ENCODE measurements at regions not wholly inside any gene's neighbourhood (a gene's known extent, or its start where the extent isn't known, plus 50 kb on each side); places are given as distances from the start of the nearest gene placed in this dataset.

DNA sequence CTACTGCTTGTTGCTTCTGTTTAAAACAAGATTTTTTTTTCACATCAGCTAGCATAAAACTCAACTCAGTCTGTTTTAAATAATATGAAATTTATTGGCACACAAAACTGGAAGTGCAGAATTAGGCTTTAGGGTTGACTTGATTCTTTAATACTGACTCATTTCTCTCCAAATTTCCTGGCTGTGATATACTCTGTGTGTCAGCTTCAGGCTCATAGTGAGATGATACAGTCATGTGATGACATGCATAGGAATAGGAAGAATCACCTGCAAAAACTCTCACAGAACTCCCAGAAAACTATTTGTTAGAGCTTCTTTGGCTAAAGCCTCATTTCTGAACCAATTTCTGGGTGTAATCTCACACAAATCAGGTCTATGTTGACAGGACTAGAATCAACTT, 1068.0 kb upstream of the EPHA7 start:
- TF ChIP-seq CTCF (IDR thresholded peaks at IDR 0.05), result no peak
- TF ChIP-seq POLR2A (IDR thresholded peaks at IDR 0.05), result no peak
- TF ChIP-seq POLR2AphosphoS5 (IDR thresholded peaks at IDR 0.05), result no peak
